Stimulated activated memory B cell treated with anti-CD40 and anti-IgM and Interleukin-4, amounts not matched to agents 10 μg/mL and 1 μg/mL and 100 μg/mL, for 72 hours (primary cell): ENCODE measurements at regions not wholly inside any gene's neighbourhood (a gene's known extent, or its start where the extent isn't known, plus 50 kb on each side); places are given as distances from the start of the nearest gene placed in this dataset.
"Not testable (repeated sequence)": the region's sequence is repeated elsewhere in the genome, so short reads cannot be mapped to it uniquely, and the experiment has no call there.

ENCODE experiments used
- ATAC-seq: fragments of 150-1000 bp; cut with Tn5 transposase; 2 replicates; pipeline ENCODE4 v1.10.0; 2021
- H3K27ac Mint-ChIP-seq: one replicate; pipeline ENCODE4 v1.8.0; 2022; ENCODE audit warnings: mild to moderate bottlenecking, mixed read lengths
- H3K27me3 Mint-ChIP-seq: one replicate; pipeline ENCODE4 v1.8.0; 2022; ENCODE audit warnings: mixed read lengths
- H3K36me3 Mint-ChIP-seq: one replicate; pipeline ENCODE4 v1.8.0; 2022; ENCODE audit warnings: mixed read lengths
- H3K4me1 Mint-ChIP-seq: one replicate; pipeline ENCODE4 v1.8.0; 2022; ENCODE audit warnings: mixed read lengths
- H3K4me3 Mint-ChIP-seq: one replicate; pipeline ENCODE4 v1.8.0; 2022; ENCODE audit warnings: mild to moderate bottlenecking, moderate library complexity, mixed read lengths
- H3K9me3 Mint-ChIP-seq: one replicate; pipeline ENCODE4 v1.8.0; 2022; ENCODE audit warnings: mixed read lengths

GRCh38 chr1:218518216-218518740 is 173.1 kb downstream of the TGFB2 start:
- ATAC-seq: no peak
- H3K27ac Mint-ChIP-seq: no peak overlapping the region
- peaks cover 11% of the 10 kb centered on the region for H3K27me3 Mint-ChIP-seq
- H3K4me1 Mint-ChIP-seq: no peaks in the 10 kb centered on the region
- no peaks in the 10 kb centered on the region for H3K36me3 Mint-ChIP-seq
- H3K9me3 Mint-ChIP-seq: no peaks in the 10 kb centered on the region
- no peak overlapping the region for H3K4me3 Mint-ChIP-seq

- H3K36me3 Mint-ChIP-seq, H3K27ac Mint-ChIP-seq, H3K4me1 Mint-ChIP-seq, H3K4me3 Mint-ChIP-seq, ATAC-seq, H3K9me3 Mint-ChIP-seq: not testable (repeated sequence)
- H3K27me3 Mint-ChIP-seq: peaks cover 26% of the 10 kb centered on the region
These were observed 175.5 kb downstream of the TGFB2 start for GRCh38 chr1:218520646-218521045.

- H3K4me1 Mint-ChIP-seq: no peaks in the 10 kb centered on the region
- no peaks in the 10 kb centered on the region for H3K36me3 Mint-ChIP-seq
- no peak overlapping the region for H3K4me3 Mint-ChIP-seq
- no peak overlapping the region for H3K27ac Mint-ChIP-seq
- no peak for ATAC-seq
- H3K9me3 Mint-ChIP-seq: no peaks in the 10 kb centered on the region
- peaks cover 31% of the 10 kb centered on the region for H3K27me3 Mint-ChIP-seq
These were observed 176.5 kb downstream of the TGFB2 start for GRCh38 chr1:218521414-218522169.

DNA sequence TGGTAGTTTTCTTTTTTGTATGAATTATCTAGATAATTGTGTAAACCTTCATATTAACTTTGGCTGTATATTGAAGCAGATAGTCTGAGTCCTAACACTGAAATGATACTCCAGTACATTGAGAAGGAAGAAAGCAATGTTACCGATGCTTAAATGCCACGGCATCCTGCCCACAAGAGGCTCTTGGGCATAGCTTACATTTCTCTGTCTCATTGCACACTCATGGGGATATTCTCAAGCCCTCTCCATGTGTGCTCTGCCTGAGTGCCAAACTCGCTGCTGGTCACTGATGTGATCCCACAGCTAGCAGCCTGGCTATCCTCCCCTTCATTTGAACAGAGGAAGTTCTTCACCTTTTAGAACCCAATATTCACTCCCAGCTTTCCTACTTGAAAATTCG is 179.4 kb downstream of the TGFB2 start:
- no peaks in the 10 kb centered on the region for H3K9me3 Mint-ChIP-seq
- H3K36me3 Mint-ChIP-seq: no peaks in the 10 kb centered on the region
- peaks cover 36% of the 10 kb centered on the region for H3K27me3 Mint-ChIP-seq
- ATAC-seq: no peak
- no peak overlapping the region for H3K4me3 Mint-ChIP-seq
- no peaks in the 10 kb centered on the region for H3K4me1 Mint-ChIP-seq
- no peak overlapping the region for H3K27ac Mint-ChIP-seq

DNA sequence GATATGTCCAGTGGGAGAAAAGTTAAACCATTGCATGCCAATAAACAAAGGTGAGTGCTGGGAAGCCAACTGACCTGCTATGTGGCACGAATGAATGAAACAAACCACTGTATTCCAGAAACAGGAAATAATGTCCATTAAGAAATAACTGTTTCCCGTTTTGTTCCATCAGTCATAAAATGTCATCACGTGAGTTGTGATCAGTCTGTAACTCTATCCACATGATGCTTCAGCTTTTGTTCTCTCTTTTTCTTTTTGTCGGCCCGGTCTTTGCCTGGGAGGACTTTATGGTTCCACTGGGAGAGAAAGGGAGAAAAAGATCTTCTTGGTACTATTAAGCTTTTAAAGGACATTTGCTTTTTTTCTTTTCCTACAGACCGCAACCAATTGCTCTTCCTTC is 179.9 kb downstream of the TGFB2 start:
- ATAC-seq: no peak
- Mint-ChIP-seq H3K27me3 (peaks cover 36% of the 10 kb centered on the region), H3K36me3 (no peaks in the 10 kb centered on the region), H3K4me1 (no peaks in the 10 kb centered on the region), H3K9me3 (no peaks in the 10 kb centered on the region), H3K4me3 (no peak overlapping the region), H3K27ac (no peak overlapping the region)

DNA sequence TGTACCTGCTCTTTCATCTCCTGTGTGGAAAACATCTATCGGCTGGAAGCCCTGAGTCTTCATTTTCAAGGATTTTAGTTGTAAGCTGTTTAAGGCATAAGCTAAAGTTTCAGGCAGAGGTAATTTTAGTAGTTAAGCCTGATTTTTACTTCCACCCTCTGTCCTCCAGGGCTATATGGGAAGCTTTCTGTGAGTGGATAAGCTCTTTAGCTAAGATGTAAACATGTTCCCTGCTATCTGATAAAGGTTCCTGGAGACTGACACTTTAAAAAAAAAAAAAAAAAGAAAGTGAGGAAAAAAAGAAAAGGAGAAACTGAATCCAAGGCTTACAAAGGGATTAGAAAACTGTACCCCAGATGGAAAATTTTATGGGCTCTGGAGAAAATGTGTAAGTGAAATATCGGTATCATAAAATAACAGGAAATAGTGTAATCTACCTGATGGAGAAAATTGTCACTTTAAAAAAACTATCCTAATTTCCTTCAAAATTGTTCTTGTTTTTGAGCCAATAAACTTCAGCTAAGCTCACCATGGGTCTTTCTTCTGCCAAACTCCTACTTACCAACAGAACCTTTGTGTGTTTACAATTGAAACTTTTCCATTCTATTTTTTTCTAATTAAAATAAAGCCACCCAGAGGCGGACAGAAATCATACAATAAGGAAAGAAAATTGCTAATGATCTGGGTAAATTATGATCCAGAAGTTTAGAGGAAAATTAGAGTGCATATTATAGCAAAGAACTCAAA is 180.5 kb downstream of the TGFB2 start:
- Mint-ChIP-seq H3K27ac (no peak overlapping the region), H3K36me3 (no peaks in the 10 kb centered on the region), H3K9me3 (no peaks in the 10 kb centered on the region), H3K4me3 (no peak overlapping the region), H3K4me1 (no peaks in the 10 kb centered on the region), H3K27me3 (peaks cover 34% of the 10 kb centered on the region)
- ATAC-seq: no peak

DNA sequence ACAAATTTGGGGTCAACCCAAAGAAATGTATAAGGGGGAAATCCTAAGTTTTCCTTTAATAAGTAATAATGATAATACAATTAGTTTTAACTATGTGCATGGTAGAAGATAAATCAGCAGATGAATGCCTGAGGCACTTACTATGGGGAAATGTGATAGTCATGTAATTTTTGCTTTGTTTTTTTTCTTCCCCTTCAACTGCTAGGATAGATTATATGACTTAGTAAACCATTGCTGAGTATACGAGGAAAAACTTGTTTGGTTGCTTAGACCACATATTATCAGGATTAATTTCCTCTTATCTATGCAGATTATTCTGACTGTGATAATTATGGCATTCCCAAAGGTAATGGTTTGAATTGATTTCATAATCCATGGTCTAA is 181.1 kb downstream of the TGFB2 start:
- ATAC-seq: no peak
- H3K4me1 Mint-ChIP-seq: no peaks in the 10 kb centered on the region
- peaks cover 28% of the 10 kb centered on the region for H3K27me3 Mint-ChIP-seq
- no peak overlapping the region for H3K4me3 Mint-ChIP-seq
- H3K27ac Mint-ChIP-seq: no peak overlapping the region
- no peaks in the 10 kb centered on the region for H3K36me3 Mint-ChIP-seq
- no peaks in the 10 kb centered on the region for H3K9me3 Mint-ChIP-seq

GRCh38 chr1:218527737-218528136 is 182.6 kb downstream of the TGFB2 start:
- H3K4me1 Mint-ChIP-seq: no peaks in the 10 kb centered on the region
- no peak overlapping the region for H3K27ac Mint-ChIP-seq
- no peaks in the 10 kb centered on the region for H3K36me3 Mint-ChIP-seq
- peaks cover 25% of the 10 kb centered on the region for H3K27me3 Mint-ChIP-seq
- no peak for ATAC-seq
- H3K9me3 Mint-ChIP-seq: no peaks in the 10 kb centered on the region
- no peak overlapping the region for H3K4me3 Mint-ChIP-seq

- H3K9me3 Mint-ChIP-seq: peaks cover 3% of the 10 kb centered on the region
- no peaks in the 10 kb centered on the region for H3K4me1 Mint-ChIP-seq
- peaks cover 17% of the 10 kb centered on the region for H3K27me3 Mint-ChIP-seq
- H3K27ac Mint-ChIP-seq: no peak overlapping the region
- no peak for ATAC-seq
- no peak overlapping the region for H3K4me3 Mint-ChIP-seq
- H3K36me3 Mint-ChIP-seq: peaks cover 5% of the 10 kb centered on the region
These were observed 184.6 kb downstream of the TGFB2 start for GRCh38 chr1:218529646-218530300.

DNA sequence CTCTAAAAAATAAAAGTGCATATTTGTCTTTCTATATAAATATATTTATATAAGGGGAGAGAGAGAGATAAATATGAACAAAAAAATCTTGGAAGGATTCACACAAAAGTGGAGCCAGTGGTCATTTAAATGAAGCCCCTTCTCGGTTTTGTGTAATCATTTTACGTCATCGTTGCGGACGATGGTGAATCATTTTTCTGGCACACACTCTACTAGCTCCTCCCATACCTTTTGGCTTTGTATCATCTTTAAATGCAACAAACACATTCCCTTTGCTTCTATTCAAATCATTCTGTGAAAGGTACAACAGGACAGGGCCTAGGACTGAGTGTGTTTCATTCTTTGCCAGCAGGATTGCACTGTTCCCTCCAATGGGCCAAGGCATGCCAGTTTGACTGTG is 186.8 kb downstream of the TGFB2 start:
- Mint-ChIP-seq H3K9me3 (peaks cover 3% of the 10 kb centered on the region), H3K4me3 (no peak overlapping the region), H3K27me3 (peaks cover 1% of the 10 kb centered on the region), H3K36me3 (peaks cover 5% of the 10 kb centered on the region), H3K4me1 (no peaks in the 10 kb centered on the region), H3K27ac (no peak overlapping the region)
- no peak for ATAC-seq

DNA sequence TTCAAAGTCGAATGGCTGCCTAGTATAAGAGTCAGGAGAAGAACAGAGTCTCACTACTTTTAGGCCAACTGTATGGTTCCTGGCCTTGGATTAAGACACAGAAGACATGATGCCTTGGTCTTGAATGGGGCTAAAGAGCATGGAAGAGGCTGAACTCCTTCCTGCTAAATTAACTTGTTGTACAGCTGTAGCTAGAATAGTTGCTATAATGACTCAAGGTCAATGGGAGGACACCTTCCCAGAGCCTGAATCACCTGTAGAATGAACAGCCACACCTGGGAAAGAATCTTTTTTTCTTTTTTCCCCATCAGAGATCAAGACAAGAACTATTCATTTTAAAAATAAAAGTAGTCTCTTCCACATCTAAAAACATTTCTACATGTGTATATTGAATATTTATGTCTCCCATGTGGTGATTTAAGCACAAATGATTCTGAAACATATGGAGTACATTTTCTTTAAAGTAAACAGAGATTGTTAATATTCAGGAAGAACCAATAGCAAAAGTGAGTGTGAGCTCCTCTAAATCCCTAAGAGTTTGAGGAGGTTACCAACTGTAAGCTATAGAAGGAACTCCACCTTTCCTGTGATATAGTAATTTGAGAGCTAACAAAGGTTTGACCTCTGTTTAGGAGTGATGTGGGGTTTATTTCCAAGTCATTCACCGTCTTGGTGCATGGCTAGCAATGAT is 191.3 kb downstream of the TGFB2 start:
- H3K36me3 Mint-ChIP-seq: peaks cover 5% of the 10 kb centered on the region
- H3K27ac Mint-ChIP-seq: no peak overlapping the region
- no peaks in the 10 kb centered on the region for H3K27me3 Mint-ChIP-seq
- no peak overlapping the region for H3K4me3 Mint-ChIP-seq
- peaks cover 3% of the 10 kb centered on the region for H3K9me3 Mint-ChIP-seq
- H3K4me1 Mint-ChIP-seq: no peaks in the 10 kb centered on the region
- ATAC-seq: no peak

DNA sequence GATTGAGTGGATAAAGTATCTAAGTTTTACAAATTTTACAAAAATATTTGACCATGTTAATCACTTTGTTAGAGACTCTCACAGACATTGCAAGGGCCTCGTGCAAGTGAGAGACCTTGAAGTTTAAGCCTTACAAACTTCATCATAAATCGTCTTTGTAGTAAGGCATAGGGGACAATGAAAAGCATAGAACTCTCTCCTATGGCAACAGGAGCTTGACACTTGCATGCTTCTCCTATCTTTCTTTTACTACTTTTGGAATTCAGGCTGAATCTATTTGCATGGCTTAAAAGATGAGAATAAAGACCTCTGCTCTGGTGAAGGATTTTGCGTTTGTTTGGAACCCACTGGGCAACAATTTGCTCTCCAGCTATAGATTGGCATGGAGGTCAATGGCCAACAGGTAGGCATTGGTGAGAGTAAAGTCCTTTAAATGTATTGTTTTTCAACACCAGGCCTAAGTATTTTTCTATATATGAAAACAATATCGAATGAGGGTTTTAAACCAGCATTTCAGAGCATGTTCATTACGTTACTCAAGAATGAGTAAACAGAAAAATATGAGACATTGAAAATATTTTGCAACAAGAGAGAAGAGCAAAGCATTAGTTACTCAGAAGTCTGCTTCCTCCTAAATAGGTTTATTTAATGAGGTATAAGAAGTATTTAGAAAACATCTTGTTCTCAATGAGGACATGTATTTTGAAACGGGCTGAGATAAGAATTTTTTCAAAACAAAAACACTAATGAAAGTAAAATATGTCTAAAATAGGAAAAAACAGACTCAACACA is 192.2 kb downstream of the TGFB2 start:
- H3K27ac Mint-ChIP-seq: no peak overlapping the region
- no peaks in the 10 kb centered on the region for H3K27me3 Mint-ChIP-seq

DNA sequence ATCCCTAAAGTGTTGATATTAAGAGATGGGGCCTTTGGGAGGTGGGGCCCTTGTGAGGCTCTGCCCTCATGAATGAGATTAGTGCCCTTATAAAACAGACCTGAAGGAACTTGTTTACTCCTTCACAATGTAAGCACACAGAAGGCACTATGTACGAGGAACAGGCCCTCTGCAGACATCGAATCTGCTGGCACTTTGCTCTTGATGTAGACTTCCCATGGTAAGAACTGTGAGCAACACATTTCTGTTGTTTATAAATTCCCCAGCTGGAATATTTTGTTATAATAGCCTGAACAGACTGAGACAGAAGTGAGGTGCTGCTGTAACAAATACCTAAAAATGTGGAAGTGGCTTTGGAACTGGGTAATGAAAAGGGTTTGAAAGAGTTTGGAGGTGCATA is 193.2 kb downstream of the TGFB2 start:
- no peak for ATAC-seq
- no peaks in the 10 kb centered on the region for H3K4me1 Mint-ChIP-seq
- H3K4me3 Mint-ChIP-seq: no peak overlapping the region
- peaks cover 3% of the 10 kb centered on the region for H3K36me3 Mint-ChIP-seq
- H3K27ac Mint-ChIP-seq: no peak overlapping the region
- H3K9me3 Mint-ChIP-seq: peaks cover 1% of the 10 kb centered on the region
- no peaks in the 10 kb centered on the region for H3K27me3 Mint-ChIP-seq

More for the DNA sequence above, 192.2 kb downstream of the TGFB2 start:
- Mint-ChIP-seq H3K4me3 (no peak overlapping the region), H3K9me3 (peaks cover 3% of the 10 kb centered on the region), H3K36me3 (peaks cover 5% of the 10 kb centered on the region), H3K4me1 (no peaks in the 10 kb centered on the region)
- no peak for ATAC-seq

DNA sequence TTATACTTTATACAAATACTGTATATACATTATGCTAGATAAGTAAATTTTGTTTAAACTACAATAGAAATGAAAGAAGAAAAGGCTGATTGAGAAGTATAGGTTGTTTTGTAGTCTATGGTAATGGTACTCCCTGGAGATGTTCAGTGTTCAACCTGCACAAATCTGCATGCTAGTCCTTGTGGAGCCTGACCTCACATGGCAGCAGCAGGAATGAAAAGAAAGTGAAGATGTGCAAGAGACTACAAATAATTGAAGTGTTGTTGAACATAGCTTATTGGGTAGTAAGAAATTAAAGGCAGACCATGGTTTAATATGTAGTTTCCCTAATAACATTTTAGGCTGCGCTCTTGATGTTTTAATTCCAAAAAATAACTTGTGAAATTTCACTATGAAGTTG is 201.2 kb downstream of the TGFB2 start:
- H3K4me3 Mint-ChIP-seq: no peak overlapping the region
- H3K9me3 Mint-ChIP-seq: no peaks in the 10 kb centered on the region
- no peak overlapping the region for H3K27ac Mint-ChIP-seq
- no peaks in the 10 kb centered on the region for H3K27me3 Mint-ChIP-seq
- H3K36me3 Mint-ChIP-seq: no peaks in the 10 kb centered on the region
- no peak for ATAC-seq
- no peaks in the 10 kb centered on the region for H3K4me1 Mint-ChIP-seq
